Upper lobe of left lung (tissue), 6 donors: ENCODE measurements at regions not wholly inside any gene's neighbourhood (a gene's known extent, or its start where the extent isn't known, plus 50 kb on each side); places are given as distances from the start of the nearest gene placed in this dataset.

Source experiments
- ATAC-seq, 2 donors: fragments of 200-7000 bp; cut with Tn5 transposase; one replicate each; pipeline ENCODE4 v1.9.1; 2022; ENCODE audit warnings: mild to moderate bottlenecking in 2 of 2, moderate library complexity in 2 of 2; ENCODE audit not compliant: low FRiP score in 2 of 2
- DNase-seq, 2 donors: peaks; one replicate each; pipeline ENCODE4 v3.0.0-alpha.2; 2019 to 2020
- H3K27ac ChIP-seq, 4 donors: fragments of 200-600 bp; sonication (generic); one replicate each; pipeline ENCODE4 v1.5.1; 2016 to 2019
- H3K27me3 ChIP-seq, 4 donors: fragments of 200-600 bp; sonication (generic); one replicate each; pipeline ENCODE4 v1.5.1; 2017 to 2019
- H3K36me3 ChIP-seq, 4 donors: fragments of 200-600 bp; sonication (generic); one replicate each; pipeline ENCODE4 v1.5.1; 2016 to 2019
- H3K4me1 ChIP-seq, 4 donors: fragments of 200-600 bp; sonication (generic); one replicate each; pipeline ENCODE4 v1.5.1; 2018 to 2019
- H3K4me3 ChIP-seq, 4 donors: fragments of 200-600 bp; sonication (generic); one replicate each; pipeline ENCODE4 v1.5.1; 2017 to 2019; ENCODE audit warnings: mild to moderate bottlenecking in 2 of 4, moderate library complexity in 1 of 4
- H3K9me3 ChIP-seq, 4 donors: fragments of 200-600 bp; sonication (generic); one replicate each; pipeline ENCODE4 v1.5.1; 2018 to 2019
- EP300 ChIP-seq, 4 donors: sonication (generic); formaldehyde crosslinking; IDR thresholded peaks; one replicate each; pipeline ENCODE4 v1.5.1; 2017; ENCODE audit warnings: antibody characterized with exemption in 4 of 4, control low read depth in 2 of 4
- POLR2A ChIP-seq, 4 donors: fragments of 450-650 bp; IDR thresholded peaks; one replicate each; pipeline ENCODE4 v1.5.1; 2016 to 2017; ENCODE audit warnings: antibody characterized with exemption in 4 of 4, mild to moderate bottlenecking in 2 of 4
- POLR2AphosphoS5 ChIP-seq, 2 donors: sonication (generic); formaldehyde crosslinking; IDR thresholded peaks; one replicate each; pipeline ENCODE4 v1.5.1; 2017; ENCODE audit warnings: antibody characterized with exemption in 2 of 2
- WGBS, 2 donors: methylation state at CpG; one replicate each; pipeline ENCODE4 v1.1.5; 2017 to 2018; 5-methylcytosine and 5-hydroxymethylcytosine counted together
- TF ChIP-seq, protein P1 (sequence below), 6 experiments: fragments of 450-650 bp in 4 of 6; fragments of 200-600 bp in 2 of 6; sonication (generic) in 2 of 6; IDR thresholded peaks; one replicate each; pipeline ENCODE4 v1.5.1; 2016 to 2019; ENCODE audit warnings: antibody characterized with exemption in 6 of 6
- donor health status: DM: no; HTN: no; CAD: no; lungs with moderate emphysema.
- donor health status: DM: no; HTN: yes; CAD: no; lungs with severe emphysema.

DNA sequence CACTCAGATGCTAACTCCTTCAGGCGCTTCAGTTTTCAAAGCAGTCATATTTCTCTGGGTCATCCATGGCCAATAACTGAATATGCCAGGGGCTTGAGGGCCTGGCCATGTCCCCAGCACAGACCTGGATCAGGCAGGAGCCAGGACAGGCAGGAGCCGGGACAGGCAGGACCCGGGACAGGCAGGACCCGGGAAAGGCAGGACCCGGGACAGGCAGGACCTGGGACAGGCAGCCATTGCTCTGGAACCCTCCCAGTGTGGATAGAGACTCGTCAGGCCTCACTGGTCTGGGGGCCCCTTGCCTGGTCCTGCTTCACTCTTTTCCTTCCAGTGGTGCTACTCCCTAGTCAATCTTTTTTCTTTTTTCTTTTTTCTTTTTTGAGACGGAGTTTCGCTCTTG is 117.5 kb upstream of the TEX51 start:
- 85 to 87% methylated on average over 4 to 8 of the region's 8 CpGs for WGBS, 2 donors
- Histone ChIP-seq H3K27ac (no peak overlapping the region), H3K4me3 (no peak overlapping the region), H3K4me1 (peaks cover 3 to 10% (median 6%) of the 10 kb centered on the region in 4 donors), H3K27me3 (no peaks in the 10 kb centered on the region), H3K9me3 (no peaks in the 10 kb centered on the region), H3K36me3 (no peaks in the 10 kb centered on the region)
- DNase-seq, result no peak
- TF ChIP-seq, protein P1, sequence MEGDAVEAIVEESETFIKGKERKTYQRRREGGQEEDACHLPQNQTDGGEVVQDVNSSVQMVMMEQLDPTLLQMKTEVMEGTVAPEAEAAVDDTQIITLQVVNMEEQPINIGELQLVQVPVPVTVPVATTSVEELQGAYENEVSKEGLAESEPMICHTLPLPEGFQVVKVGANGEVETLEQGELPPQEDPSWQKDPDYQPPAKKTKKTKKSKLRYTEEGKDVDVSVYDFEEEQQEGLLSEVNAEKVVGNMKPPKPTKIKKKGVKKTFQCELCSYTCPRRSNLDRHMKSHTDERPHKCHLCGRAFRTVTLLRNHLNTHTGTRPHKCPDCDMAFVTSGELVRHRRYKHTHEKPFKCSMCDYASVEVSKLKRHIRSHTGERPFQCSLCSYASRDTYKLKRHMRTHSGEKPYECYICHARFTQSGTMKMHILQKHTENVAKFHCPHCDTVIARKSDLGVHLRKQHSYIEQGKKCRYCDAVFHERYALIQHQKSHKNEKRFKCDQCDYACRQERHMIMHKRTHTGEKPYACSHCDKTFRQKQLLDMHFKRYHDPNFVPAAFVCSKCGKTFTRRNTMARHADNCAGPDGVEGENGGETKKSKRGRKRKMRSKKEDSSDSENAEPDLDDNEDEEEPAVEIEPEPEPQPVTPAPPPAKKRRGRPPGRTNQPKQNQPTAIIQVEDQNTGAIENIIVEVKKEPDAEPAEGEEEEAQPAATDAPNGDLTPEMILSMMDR (IDR thresholded peaks at IDR 0.05), result no peak
- no peak for TF ChIP-seq EP300 (IDR thresholded peaks at IDR 0.05)
- no peak for ATAC-seq

DNA sequence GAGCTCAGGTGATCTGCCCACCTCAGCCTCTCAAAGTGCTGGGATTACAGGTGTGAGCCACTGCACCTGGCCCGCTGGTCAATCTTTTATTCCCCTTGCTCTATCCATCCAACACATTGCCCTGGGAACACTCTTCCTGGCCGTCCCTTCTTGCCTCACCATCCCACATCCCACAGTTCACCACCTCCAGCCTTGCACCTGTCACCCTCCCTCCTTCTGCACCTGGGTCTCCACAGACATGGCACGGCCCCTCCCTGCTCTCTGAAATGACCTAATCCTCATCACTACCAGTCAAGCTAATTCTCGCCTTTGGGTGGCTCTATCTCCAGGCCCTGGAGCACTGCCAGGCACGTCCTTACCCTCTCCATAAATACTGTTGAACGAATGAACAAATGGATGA is 116.9 kb upstream of the TEX51 start:
- Histone ChIP-seq H3K9me3 (no peaks in the 10 kb centered on the region), H3K27me3 (no peaks in the 10 kb centered on the region), H3K27ac (no peak overlapping the region), H3K4me1 (peaks cover 0 to 4% (median 4%) of the 10 kb centered on the region in 4 donors), H3K36me3 (no peaks in the 10 kb centered on the region), H3K4me3 (no peak overlapping the region)
- TF ChIP-seq POLR2A (IDR thresholded peaks at IDR 0.05) (no peak), POLR2AphosphoS5 (IDR thresholded peaks at IDR 0.05) (no peak)
- TF ChIP-seq, protein P1 (IDR thresholded peaks at IDR 0.05), result no peak
- ATAC-seq, result no peak
- 72 to 87% methylated on average over 6 of the region's 6 CpGs for WGBS, 2 donors
- no peak for DNase-seq

DNA sequence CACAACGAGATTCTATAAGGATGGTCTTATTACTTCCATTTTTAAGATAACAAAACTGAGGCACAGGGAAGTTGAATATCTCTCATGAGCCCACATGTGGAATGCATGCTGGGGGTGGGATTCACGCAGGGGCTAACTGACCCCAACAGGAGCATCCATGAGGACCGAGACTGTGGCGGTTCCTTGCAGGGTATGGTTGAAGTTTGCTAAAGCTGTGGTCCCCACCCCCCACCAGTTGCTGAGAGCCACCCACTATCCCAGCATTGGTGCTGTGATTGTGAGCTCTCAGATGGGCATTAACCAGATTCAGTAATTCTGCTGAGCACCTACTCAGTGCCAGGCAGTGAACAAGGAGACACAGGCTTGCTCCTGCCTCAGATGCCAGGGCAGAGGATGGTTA is 116.0 kb upstream of the TEX51 start:
- TF ChIP-seq, protein P1 (IDR thresholded peaks at IDR 0.05), result no peak
- H3K4me3 ChIP-seq, result no peak overlapping the region
- no peaks in the 10 kb centered on the region for H3K36me3 ChIP-seq
- no peaks in the 10 kb centered on the region for H3K27me3 ChIP-seq
- no peak for ATAC-seq
- DNase-seq, result no peak
- H3K4me1 ChIP-seq, result no peaks in the 10 kb centered on the region
- WGBS, 2 donors, result 89 to 91% methylated on average over 4 of the region's 4 CpGs
- no peak overlapping the region for H3K27ac ChIP-seq
- no peaks in the 10 kb centered on the region for H3K9me3 ChIP-seq

DNA sequence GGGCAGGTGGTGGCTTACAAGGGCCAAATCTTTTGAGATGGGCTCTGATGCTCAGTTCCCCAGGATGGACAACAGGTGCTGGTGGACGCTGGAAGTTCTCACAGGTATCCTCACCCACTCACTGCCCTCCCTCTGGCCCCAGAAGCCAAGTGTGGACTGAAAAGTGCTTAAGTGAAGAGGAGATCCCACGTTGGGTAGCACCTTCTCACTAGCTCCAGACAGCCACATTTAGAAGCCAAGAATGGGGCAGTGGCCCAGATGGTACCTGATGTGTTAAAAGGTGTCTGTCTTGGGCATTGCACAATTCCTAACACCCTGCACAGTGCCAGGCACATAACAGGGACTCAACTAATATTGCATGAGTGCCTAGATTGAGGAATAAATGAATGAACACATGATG is 115.3 kb upstream of the TEX51 start:
- DNase-seq (no peak), ATAC-seq (no peak)
- 65 to 69% methylated on average over 2 of the region's 2 CpGs for WGBS, 2 donors
- Histone ChIP-seq H3K4me3 (no peak overlapping the region), H3K4me1 (no peaks in the 10 kb centered on the region), H3K9me3 (no peaks in the 10 kb centered on the region), H3K27ac (no peak overlapping the region), H3K27me3 (no peaks in the 10 kb centered on the region), H3K36me3 (no peaks in the 10 kb centered on the region)
- TF ChIP-seq, protein P1 (IDR thresholded peaks at IDR 0.05), result no peak
- no peak for TF ChIP-seq POLR2AphosphoS5 (IDR thresholded peaks at IDR 0.05)
- TF ChIP-seq POLR2A (IDR thresholded peaks at IDR 0.05), result no peak
- no peak for TF ChIP-seq EP300 (IDR thresholded peaks at IDR 0.05)

DNA sequence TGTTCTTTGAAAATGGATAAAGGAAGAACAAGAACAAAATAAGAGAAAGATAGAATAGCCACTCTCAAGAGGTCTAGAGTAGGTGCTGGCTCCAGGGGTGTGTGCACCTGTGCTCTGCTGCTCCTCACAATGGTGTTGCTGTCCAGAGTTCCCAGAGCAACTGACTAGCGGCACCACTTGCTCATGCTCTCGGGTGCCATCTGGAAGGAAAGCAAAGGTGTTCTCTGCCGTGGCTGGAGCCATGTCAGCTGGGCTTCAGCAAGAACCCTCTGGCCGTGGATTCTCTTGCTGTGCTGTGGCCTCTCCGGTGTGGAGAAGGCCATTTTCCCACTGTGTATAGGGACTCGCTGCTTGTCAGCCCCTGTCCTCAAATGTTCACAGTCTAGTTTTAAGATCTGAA is 114.6 kb upstream of the TEX51 start:
- DNase-seq (no peak), ATAC-seq (no peak)
- Histone ChIP-seq H3K9me3 (no peaks in the 10 kb centered on the region), H3K4me1 (no peaks in the 10 kb centered on the region), H3K36me3 (no peaks in the 10 kb centered on the region), H3K4me3 (no peak overlapping the region), H3K27ac (no peak overlapping the region), H3K27me3 (no peaks in the 10 kb centered on the region)
- TF ChIP-seq EP300 (IDR thresholded peaks at IDR 0.05), result no peak
- TF ChIP-seq POLR2A (IDR thresholded peaks at IDR 0.05), result no peak
- no peak for TF ChIP-seq POLR2AphosphoS5 (IDR thresholded peaks at IDR 0.05)
- TF ChIP-seq, protein P1 (IDR thresholded peaks at IDR 0.05), result no peak
- WGBS, 2 donors, result 70 to 80% methylated on average over 6 of the region's 6 CpGs
